GM18498 (cell line): ENCODE measurements at regions not wholly inside any gene's neighbourhood (a gene's known extent, or its start where the extent isn't known, plus 50 kb on each side); places are given as distances from the start of the nearest gene placed in this dataset.

Source experiments
- ATAC-seq: cut with Tn5 transposase; IDR thresholded peaks from one replicate; pipeline ENCODE4 v1.9.1; 2021; ENCODE audit warnings: mild to moderate bottlenecking, moderate library complexity; ENCODE audit not compliant: unreplicated experiment

- no peak for ATAC-seq
Measured at GRCh38 chr2:9086465-9086864, 83.0 kb upstream of the MBOAT2 start.

GRCh38 chr2:9085353-9085752 is 81.9 kb upstream of the MBOAT2 start:
- ATAC-seq, result no peak

GRCh38 chr2:9083287-9083686 is 79.8 kb upstream of the MBOAT2 start:
- ATAC-seq, result no peak

GRCh38 chr2:9082158-9082557 is 78.7 kb upstream of the MBOAT2 start:
- no peak for ATAC-seq

- no peak for ATAC-seq
Measured at GRCh38 chr2:9081750-9082149, 78.3 kb upstream of the MBOAT2 start.

- no peak for ATAC-seq
Measured at GRCh38 chr2:9078405-9078804, 74.9 kb upstream of the MBOAT2 start.

- ATAC-seq, result no peak
Measured at GRCh38 chr2:9077691-9078090, 74.2 kb upstream of the MBOAT2 start.

GRCh38 chr2:9076755-9077154 is 73.3 kb upstream of the MBOAT2 start:
- ATAC-seq, result no peak

GRCh38 chr2:9076210-9076609 is 72.7 kb upstream of the MBOAT2 start:
- no peak for ATAC-seq

- ATAC-seq, result no peak
Measured at GRCh38 chr2:9074930-9075329, 71.4 kb upstream of the MBOAT2 start.

- no peak for ATAC-seq
Measured at GRCh38 chr2:9071584-9072124, 68.2 kb upstream of the MBOAT2 start.

- no peak for ATAC-seq
Measured at GRCh38 chr2:9071032-9071431, 67.5 kb upstream of the MBOAT2 start.

GRCh38 chr2:9069543-9069942 is 66.1 kb upstream of the MBOAT2 start:
- ATAC-seq, result no peak

GRCh38 chr2:9065901-9066300 is 62.4 kb upstream of the MBOAT2 start:
- no peak for ATAC-seq

GRCh38 chr2:9063023-9063606 is 59.6 kb upstream of the MBOAT2 start:
- ATAC-seq, result no peak

- ATAC-seq, result no peak
Measured at GRCh38 chr2:9060819-9061218, 57.3 kb upstream of the MBOAT2 start.

GRCh38 chr2:9057939-9058761 is 54.7 kb upstream of the MBOAT2 start:
- ATAC-seq, result no peak

GRCh38 chr2:9055471-9055870 is 52.0 kb upstream of the MBOAT2 start:
- no peak for ATAC-seq

GRCh38 chr2:9053534-9053931 is 50.0 kb upstream of the MBOAT2 start:
- ATAC-seq, result no peak
